HG03442 (cell line): ENCODE measurements at regions not wholly inside any gene's neighbourhood (a gene's known extent, or its start where the extent isn't known, plus 50 kb on each side); places are given as distances from the start of the nearest gene placed in this dataset.
"Not testable (repeated sequence)": the region's sequence is repeated elsewhere in the genome, so short reads cannot be mapped to it uniquely, and the experiment has no call there.

ENCODE experiments used
- ATAC-seq: cut with Tn5 transposase; IDR thresholded peaks from one replicate; pipeline ENCODE4 v1.9.1; 2021; ENCODE audit warnings: mild to moderate bottlenecking, moderate library complexity; ENCODE audit not compliant: unreplicated experiment

- ATAC-seq, result no peak
These were observed 174.6 kb upstream of the KLF6 start for GRCh38 chr10:3959370-3960325.

GRCh38 chr10:3958472-3958996 lies 173.5 kb upstream of the KLF6 start:
- no peak for ATAC-seq

- no peak for ATAC-seq
These were observed 171.1 kb upstream of the KLF6 start for GRCh38 chr10:3955955-3956617.

- ATAC-seq, result no peak
These were observed 170.5 kb upstream of the KLF6 start for GRCh38 chr10:3955493-3955892.

- ATAC-seq, result no peak
These were observed 169.6 kb upstream of the KLF6 start for GRCh38 chr10:3954615-3955014.

GRCh38 chr10:3954007-3954406 lies 169.0 kb upstream of the KLF6 start:
- ATAC-seq, result not testable (repeated sequence)

GRCh38 chr10:3951993-3952392 lies 167.0 kb upstream of the KLF6 start:
- no peak for ATAC-seq

GRCh38 chr10:3950676-3951275 lies 165.8 kb upstream of the KLF6 start:
- ATAC-seq, result no peak

GRCh38 chr10:3949711-3950110 lies 164.7 kb upstream of the KLF6 start:
- no peak for ATAC-seq

GRCh38 chr10:3948843-3949242 lies 163.8 kb upstream of the KLF6 start:
- no peak for ATAC-seq

GRCh38 chr10:3946234-3947229 lies 161.5 kb upstream of the KLF6 start:
- no peak for ATAC-seq

- no peak for ATAC-seq
These were observed 160.0 kb upstream of the KLF6 start for GRCh38 chr10:3945026-3945425.

- ATAC-seq, result no peak
These were observed 159.6 kb upstream of the KLF6 start for GRCh38 chr10:3944591-3944990.

GRCh38 chr10:3943695-3944257 lies 158.8 kb upstream of the KLF6 start:
- no peak for ATAC-seq

GRCh38 chr10:3942937-3943489 lies 158.0 kb upstream of the KLF6 start:
- ATAC-seq, result no peak

- no peak for ATAC-seq
These were observed 156.7 kb upstream of the KLF6 start for GRCh38 chr10:3941676-3942075.

- ATAC-seq, result no peak
These were observed 151.5 kb upstream of the KLF6 start for GRCh38 chr10:3936422-3937040.

- ATAC-seq, result no peak
These were observed 150.9 kb upstream of the KLF6 start for GRCh38 chr10:3935933-3936359.

- ATAC-seq, result peak; percentile 98
These were observed 150.1 kb upstream of the KLF6 start for GRCh38 chr10:3935141-3935540.
